Vagina (tissue), 2 donors: ENCODE measurements at regions not wholly inside any gene's neighbourhood (a gene's known extent, or its start where the extent isn't known, plus 50 kb on each side); places are given as distances from the start of the nearest gene placed in this dataset.
A peak's percentile ranks its signal among the peaks of the same experiment; 100 is the strongest.
"Not testable (repeated sequence)": the region's sequence is repeated elsewhere in the genome, so short reads cannot be mapped to it uniquely, and the experiment has no call there.

ENCODE experiments used
- DNase-seq, 2 donors: peaks; one replicate each; pipeline ENCODE4 v3.0.0-alpha.2; 2017; ENCODE audit errors: extremely low spot score in 2 of 2
- H3K27ac ChIP-seq: fragments of 200-600 bp; sonication (generic); one replicate; pipeline ENCODE4 v1.5.1; 2019
- H3K27me3 ChIP-seq: fragments of 200-600 bp; sonication (generic); one replicate; pipeline ENCODE4 v1.5.1; 2019
- H3K36me3 ChIP-seq, 2 donors: fragments of 200-600 bp; sonication (generic); one replicate each; pipeline ENCODE4 v1.5.1; 2017 to 2019
- H3K4me1 ChIP-seq: fragments of 200-600 bp; sonication (generic); one replicate; pipeline ENCODE4 v1.5.1; 2019
- H3K4me3 ChIP-seq, 2 donors: fragments of 200-600 bp; sonication (generic); 1 replicate in 1 of 2; 2 replicates in 1 of 2; pipeline ENCODE4 v1.5.1; 2016 to 2019
- H3K9me3 ChIP-seq: fragments of 200-600 bp; sonication (generic); one replicate; pipeline ENCODE4 v1.5.1; 2019
- CTCF ChIP-seq, 3 experiments: fragments of 450-650 bp in 2 of 3; fragments of 200-600 bp in 1 of 3; sonication (generic) in 1 of 3; IDR thresholded peaks; one replicate each; pipeline ENCODE4 v1.5.1; 2017 to 2019; ENCODE audit warnings: antibody characterized with exemption in 3 of 3, mild to moderate bottlenecking in 2 of 3, moderate library complexity in 2 of 3
- POLR2A ChIP-seq, 2 donors: fragments of 450-650 bp; IDR thresholded peaks; one replicate each; pipeline ENCODE4 v1.6.1; 2017; ENCODE audit warnings: antibody characterized with exemption in 2 of 2, mild to moderate bottlenecking in 2 of 2, moderate library complexity in 2 of 2
- POLR2AphosphoS5 ChIP-seq, 2 donors: sonication (generic); formaldehyde crosslinking; IDR thresholded peaks; one replicate each; pipeline ENCODE4 v1.9.0; 2017; ENCODE audit warnings: antibody characterized with exemption in 2 of 2, mild to moderate bottlenecking in 2 of 2, low read depth in 1 of 2; ENCODE audit not compliant: insufficient read depth in 1 of 2
- intact Hi-C: fragments of 100-400 bp; cut with DNase I; formaldehyde crosslinking; loops from one replicate; pipeline ENCODE4 v1.15.1; 2023

DNA sequence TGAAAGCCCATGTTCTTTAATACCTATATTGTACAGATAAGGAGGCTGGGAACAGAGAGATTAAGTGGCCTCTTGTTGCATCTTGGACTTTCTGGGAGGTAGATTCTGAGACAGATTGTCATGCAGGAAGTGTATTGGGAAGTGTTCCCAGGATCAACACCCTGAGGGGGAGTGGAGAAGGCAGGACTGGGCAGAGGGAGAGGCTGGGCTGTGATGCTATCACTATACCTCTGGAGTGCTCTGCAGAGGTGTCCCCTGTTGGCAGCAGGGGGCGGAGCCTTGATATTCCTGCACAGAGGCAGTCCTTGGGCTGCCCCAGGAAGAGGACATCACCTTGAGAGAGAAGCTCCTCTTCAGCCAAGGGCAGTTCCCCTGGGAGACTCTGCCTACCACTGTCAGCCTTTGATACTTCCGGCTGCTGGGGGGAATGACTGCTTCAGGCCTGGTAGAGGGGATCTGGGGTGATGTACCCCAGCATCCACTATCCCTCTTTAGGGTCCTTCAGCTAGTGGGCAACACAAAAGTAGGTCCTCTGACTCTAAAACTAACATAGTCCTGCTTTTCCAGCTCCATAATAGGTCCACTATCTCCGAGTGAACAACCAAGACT, 97.4 kb upstream of the RNU6-1 start:
- no peaks in the 10 kb centered on the region for H3K4me1 ChIP-seq
- no peaks in the 10 kb centered on the region for H3K9me3 ChIP-seq
- H3K4me3 ChIP-seq = no peak overlapping the region
- TF ChIP-seq POLR2AphosphoS5 (IDR thresholded peaks at IDR 0.05; ENCODE audit: insufficient read depth in 1 of 2, low read depth in 1 of 2) (no peak), CTCF (IDR thresholded peaks at IDR 0.05) (no peak)
- no peak for DNase-seq
- intact Hi-C loops = no loop called here
- no peak overlapping the region for H3K27ac ChIP-seq
- no peaks in the 10 kb centered on the region for H3K27me3 ChIP-seq
- no peaks in the 10 kb centered on the region for H3K36me3 ChIP-seq

DNA sequence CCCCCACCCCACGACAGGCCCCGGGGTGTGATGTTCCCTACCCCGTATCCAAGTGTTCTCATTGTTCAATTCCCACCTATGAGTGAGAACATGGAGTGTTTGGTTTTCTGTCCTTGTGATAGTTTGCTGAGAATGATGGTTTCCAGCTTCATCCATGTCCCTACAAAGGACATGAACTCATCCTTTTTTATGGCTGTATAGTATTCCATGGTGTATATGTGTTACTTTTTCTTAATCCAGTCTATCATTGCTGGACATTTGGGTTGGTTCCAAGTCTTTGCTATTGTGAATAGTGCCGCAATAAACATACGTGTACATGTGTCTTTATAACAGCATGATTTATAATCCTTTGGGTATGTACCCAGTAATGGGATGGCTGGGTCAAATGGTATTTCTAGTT, 99.3 kb upstream of the RNU6-1 start:
- H3K36me3 ChIP-seq, H3K4me3 ChIP-seq, H3K9me3 ChIP-seq, H3K27me3 ChIP-seq, H3K27ac ChIP-seq, H3K4me1 ChIP-seq, DNase-seq, intact Hi-C loops: not testable (repeated sequence)

- H3K4me1 ChIP-seq = peaks cover 12% of the 10 kb centered on the region
- H3K36me3 ChIP-seq, DNase-seq, H3K9me3 ChIP-seq, H3K4me3 ChIP-seq, intact Hi-C loops, H3K27me3 ChIP-seq, H3K27ac ChIP-seq: not testable (repeated sequence)
These were observed 99.9 kb upstream of the RNU6-1 start for GRCh38 chr15:67939588-67940323.

- Histone ChIP-seq H3K9me3 (no peaks in the 10 kb centered on the region), H3K4me3 (no peak overlapping the region), H3K27ac (no peak overlapping the region), H3K27me3 (no peaks in the 10 kb centered on the region), H3K36me3 (no peaks in the 10 kb centered on the region), H3K4me1 (peaks cover 14% of the 10 kb centered on the region)
- no peak for DNase-seq
- no peak for TF ChIP-seq CTCF (IDR thresholded peaks at IDR 0.05)
- TF ChIP-seq POLR2A (IDR thresholded peaks at IDR 0.05) = no peak
- no peak for TF ChIP-seq POLR2AphosphoS5 (IDR thresholded peaks at IDR 0.05; ENCODE audit: insufficient read depth in 1 of 2, low read depth in 1 of 2)
- intact Hi-C loops = no loop called here
These were observed 100.5 kb upstream of the RNU6-1 start for GRCh38 chr15:67940324-67940719.

DNA sequence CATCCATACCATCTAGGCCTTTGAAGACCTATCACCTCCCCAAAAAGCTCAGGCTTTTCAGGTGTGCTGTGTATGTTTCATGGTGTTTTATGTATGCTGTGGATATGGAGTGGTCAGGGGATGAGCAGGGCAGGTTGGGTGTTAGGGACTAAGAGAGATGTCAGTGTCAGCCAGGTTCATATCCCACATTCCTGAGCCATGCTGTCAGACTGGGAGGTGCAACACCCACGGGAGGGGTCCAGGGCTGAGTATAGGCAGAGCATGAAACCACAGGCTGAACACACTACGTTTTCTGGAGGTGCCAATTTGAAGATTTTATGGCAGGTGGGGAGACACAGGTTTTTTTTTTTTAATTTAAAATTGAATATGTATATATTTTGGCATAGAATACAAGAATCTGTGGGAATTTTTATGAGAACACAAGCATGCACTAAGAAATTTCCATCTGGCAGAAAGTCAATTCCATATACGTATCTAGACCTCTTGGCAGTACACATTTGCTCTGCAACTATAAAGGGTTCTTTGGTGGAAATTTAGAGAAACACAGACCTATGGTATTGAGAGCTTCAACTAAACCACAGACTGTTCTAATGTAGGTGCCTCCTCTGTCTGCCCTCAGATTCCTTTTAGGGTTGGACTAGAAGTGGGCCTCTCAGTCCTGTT, 101.9 kb upstream of the RNU6-1 start:
- Histone ChIP-seq H3K4me1 (peaks cover 29% of the 10 kb centered on the region), H3K27me3 (no peaks in the 10 kb centered on the region)
- TF ChIP-seq POLR2AphosphoS5 (IDR thresholded peaks at IDR 0.05; ENCODE audit: insufficient read depth in 1 of 2, low read depth in 1 of 2) (no peak), CTCF (IDR thresholded peaks at IDR 0.05) (no peak), POLR2A (IDR thresholded peaks at IDR 0.05) (no peak)

DNA sequence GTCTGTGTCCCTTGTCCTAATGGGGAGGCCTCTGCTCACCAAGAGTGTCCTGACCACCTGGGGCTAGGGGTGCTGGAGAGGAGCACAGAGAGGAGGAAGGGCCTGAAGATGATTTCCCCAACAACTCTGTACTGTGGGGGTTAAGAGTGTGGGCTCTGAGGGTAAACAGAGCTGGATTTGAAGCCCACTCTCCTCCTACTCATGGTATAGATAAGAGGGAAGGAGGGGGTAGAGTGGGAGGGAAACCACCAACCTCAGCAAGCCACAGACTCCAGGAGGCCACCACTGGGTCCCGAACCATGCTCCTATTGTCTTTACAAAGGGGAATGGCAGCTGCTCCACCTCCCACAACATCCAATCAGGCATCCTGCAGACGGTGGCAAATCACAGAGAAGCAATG, 103.6 kb upstream of the RNU6-1 start:
- no peaks in the 10 kb centered on the region for H3K36me3 ChIP-seq
- no peaks in the 10 kb centered on the region for H3K9me3 ChIP-seq
- no peaks in the 10 kb centered on the region for H3K27me3 ChIP-seq
- TF ChIP-seq CTCF (IDR thresholded peaks at IDR 0.05) (no peak), POLR2AphosphoS5 (IDR thresholded peaks at IDR 0.05; ENCODE audit: insufficient read depth in 1 of 2, low read depth in 1 of 2) (no peak), POLR2A (IDR thresholded peaks at IDR 0.05) (no peak)
- intact Hi-C loops = no loop called here
- H3K4me1 ChIP-seq = peaks cover 31% of the 10 kb centered on the region
- H3K4me3 ChIP-seq = no peak overlapping the region
- peak overlapping the region; percentile 43 for H3K27ac ChIP-seq
- no peak for DNase-seq

More for the DNA sequence above, 101.9 kb upstream of the RNU6-1 start:
- no peaks in the 10 kb centered on the region for H3K36me3 ChIP-seq
- no peak overlapping the region for H3K27ac ChIP-seq
- H3K4me3 ChIP-seq = no peak overlapping the region
- no peaks in the 10 kb centered on the region for H3K9me3 ChIP-seq
- DNase-seq = no peak
- intact Hi-C loops = no loop called here
